ENCODE measurements at regions not wholly inside any gene's neighbourhood (a gene's known extent, or its start where the extent isn't known, plus 50 kb on each side); places are given as distances from the start of the nearest gene placed in this dataset.
"Not testable (repeated sequence)": the region's sequence is repeated elsewhere in the genome, so short reads cannot be mapped to it uniquely, and the experiment has no call there.

DNA sequence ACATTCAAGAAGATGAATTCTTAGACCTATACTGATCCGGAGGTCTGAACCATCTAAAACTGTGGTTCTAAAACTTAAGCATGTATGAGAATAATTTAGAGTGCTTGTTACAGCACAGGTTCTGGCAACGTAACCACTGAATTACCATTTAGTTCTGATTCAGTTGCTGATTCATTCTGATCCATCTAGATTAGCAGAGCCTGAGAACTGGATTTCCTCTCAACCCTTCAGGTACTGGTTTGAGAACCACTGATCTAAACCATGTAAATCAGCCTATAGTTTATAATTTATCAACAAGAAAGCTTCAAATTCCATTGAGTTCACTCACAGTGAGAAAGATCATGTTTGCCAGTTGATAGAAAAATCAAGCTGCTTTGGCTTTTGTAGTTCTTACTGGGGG, 1001.1 kb upstream of the EPHA6 start:
- Histone ChIP-seq H3K4me3 (ENCODE audit: low read length) (no peak overlapping the region), H3K36me3 (ENCODE audit: control insufficient read depth, low read depth, low read length) (no peaks in the 10 kb centered on the region), H3K27me3 (ENCODE audit: control insufficient read depth, insufficient read depth, low read length) (no peaks in the 10 kb centered on the region), H3K4me1 (ENCODE audit: control insufficient read depth, low read depth, low read length) (no peaks in the 10 kb centered on the region), H3K27ac (ENCODE audit: low read length) (no peak overlapping the region), H3K9me3 (ENCODE audit: control insufficient read depth, low read depth, low read length) (peaks cover 3% of the 10 kb centered on the region), H3K9ac (ENCODE audit: low read length) (no peak overlapping the region)

DNA sequence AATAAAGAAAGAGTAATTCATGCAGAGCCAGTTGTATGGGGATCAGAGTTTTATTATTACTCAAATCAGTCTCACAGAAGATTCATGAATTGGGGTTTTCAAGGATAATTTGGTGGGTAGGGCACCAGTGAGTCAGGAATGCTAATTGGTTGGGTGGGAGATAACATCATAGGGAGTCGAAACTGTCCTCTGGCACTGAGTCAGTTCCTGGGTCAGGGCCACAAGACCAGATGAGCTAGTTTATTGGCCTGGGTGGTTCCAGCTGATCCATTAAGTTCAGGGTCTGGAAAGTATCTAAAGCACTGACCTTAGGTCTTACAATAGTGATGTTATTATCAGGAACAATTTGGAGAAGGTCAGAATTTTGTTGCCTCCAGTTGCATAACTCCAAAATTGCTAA, 998.6 kb upstream of the EPHA6 start:
- no peaks in the 10 kb centered on the region for H3K36me3 ChIP-seq (ENCODE audit: control insufficient read depth, low read depth, low read length)
- H3K27ac ChIP-seq (ENCODE audit: low read length) = no peak overlapping the region
- no peak overlapping the region for H3K9ac ChIP-seq (ENCODE audit: low read length)
- H3K27me3 ChIP-seq (ENCODE audit: control insufficient read depth, insufficient read depth, low read length) = no peaks in the 10 kb centered on the region
- no peak overlapping the region for H3K4me3 ChIP-seq (ENCODE audit: low read length)
- peaks cover 3% of the 10 kb centered on the region for H3K9me3 ChIP-seq (ENCODE audit: control insufficient read depth, low read depth, low read length)
- H3K4me1 ChIP-seq (ENCODE audit: control insufficient read depth, low read depth, low read length) = no peaks in the 10 kb centered on the region

DNA sequence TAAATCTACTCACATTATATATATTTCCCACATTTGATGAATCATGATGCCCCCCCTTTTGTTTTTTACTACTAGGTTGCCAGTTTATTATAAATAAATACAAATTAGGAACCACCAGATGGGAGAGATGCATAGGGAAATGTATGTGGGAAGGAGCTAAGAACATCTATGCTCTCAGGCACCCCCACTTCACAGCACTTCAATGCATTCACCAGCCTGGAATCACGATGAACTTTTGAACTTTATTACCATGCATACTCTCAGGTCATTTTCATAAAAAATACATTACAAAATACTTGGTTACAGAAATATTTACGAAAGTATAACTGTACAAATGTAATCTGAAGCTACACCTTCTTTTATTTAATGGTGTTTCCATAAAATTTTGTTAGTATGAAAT, 988.0 kb upstream of the EPHA6 start:
- Histone ChIP-seq H3K4me3 (ENCODE audit: low read length) (no peak overlapping the region), H3K27ac (ENCODE audit: low read length) (no peak overlapping the region), H3K9ac (ENCODE audit: low read length) (no peak overlapping the region), H3K9me3 (ENCODE audit: control insufficient read depth, low read depth, low read length) (no peaks in the 10 kb centered on the region), H3K36me3 (ENCODE audit: control insufficient read depth, low read depth, low read length) (no peaks in the 10 kb centered on the region), H3K4me1 (ENCODE audit: control insufficient read depth, low read depth, low read length) (no peaks in the 10 kb centered on the region), H3K27me3 (ENCODE audit: control insufficient read depth, insufficient read depth, low read length) (no peaks in the 10 kb centered on the region)

DNA sequence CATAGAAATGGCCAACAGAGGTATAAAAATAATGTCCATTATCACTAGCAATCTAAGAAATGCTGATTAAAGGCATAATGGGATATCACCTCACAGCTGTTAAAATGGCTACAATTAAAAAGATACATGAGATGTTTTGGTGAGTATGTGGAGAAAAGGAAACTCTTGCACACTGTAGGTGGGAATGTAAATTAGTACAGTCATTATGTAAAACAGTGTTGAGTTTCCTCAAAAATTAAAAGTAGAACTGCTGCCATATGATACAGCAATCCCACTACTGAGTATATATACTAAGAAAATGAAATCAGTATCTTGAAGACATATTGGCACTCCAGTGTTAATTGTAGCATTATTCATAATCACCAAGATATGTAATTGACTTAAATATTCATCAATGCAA, 982.2 kb upstream of the EPHA6 start:
- Histone ChIP-seq H3K9ac (ENCODE audit: low read length) (no peak overlapping the region), H3K9me3 (ENCODE audit: control insufficient read depth, low read depth, low read length) (peaks cover 3% of the 10 kb centered on the region), H3K4me1 (ENCODE audit: control insufficient read depth, low read depth, low read length) (no peaks in the 10 kb centered on the region), H3K36me3 (ENCODE audit: control insufficient read depth, low read depth, low read length) (no peaks in the 10 kb centered on the region), H3K4me3 (ENCODE audit: low read length) (no peak overlapping the region), H3K27me3 (ENCODE audit: control insufficient read depth, insufficient read depth, low read length) (no peaks in the 10 kb centered on the region), H3K27ac (ENCODE audit: low read length) (no peak overlapping the region)

DNA sequence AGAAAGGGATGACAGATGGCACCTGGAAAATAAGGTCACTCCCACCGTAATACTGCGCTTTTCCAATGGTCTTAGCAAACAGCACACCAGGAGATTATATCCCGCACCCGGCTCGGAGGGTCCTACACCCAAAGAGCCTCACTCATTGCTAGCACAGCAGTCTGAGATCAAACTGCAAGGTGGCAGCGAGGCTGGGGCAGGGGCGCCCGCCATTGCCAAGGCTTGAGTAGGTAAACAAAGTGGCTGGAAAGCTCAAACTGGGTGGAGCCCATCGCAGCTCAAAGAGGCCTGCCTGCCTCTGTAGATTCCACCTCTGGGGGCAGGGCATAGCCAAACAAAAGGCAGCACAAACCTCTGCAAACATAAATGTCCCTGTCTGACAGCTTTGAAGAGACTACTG, 953.8 kb upstream of the EPHA6 start:
- H3K4me1 ChIP-seq (ENCODE audit: control insufficient read depth, low read depth, low read length); H3K4me3 ChIP-seq (ENCODE audit: low read length); H3K27me3 ChIP-seq (ENCODE audit: control insufficient read depth, insufficient read depth, low read length); H3K27ac ChIP-seq (ENCODE audit: low read length); H3K36me3 ChIP-seq (ENCODE audit: control insufficient read depth, low read depth, low read length); H3K9ac ChIP-seq (ENCODE audit: low read length); H3K9me3 ChIP-seq (ENCODE audit: control insufficient read depth, low read depth, low read length): not testable (repeated sequence)

DNA sequence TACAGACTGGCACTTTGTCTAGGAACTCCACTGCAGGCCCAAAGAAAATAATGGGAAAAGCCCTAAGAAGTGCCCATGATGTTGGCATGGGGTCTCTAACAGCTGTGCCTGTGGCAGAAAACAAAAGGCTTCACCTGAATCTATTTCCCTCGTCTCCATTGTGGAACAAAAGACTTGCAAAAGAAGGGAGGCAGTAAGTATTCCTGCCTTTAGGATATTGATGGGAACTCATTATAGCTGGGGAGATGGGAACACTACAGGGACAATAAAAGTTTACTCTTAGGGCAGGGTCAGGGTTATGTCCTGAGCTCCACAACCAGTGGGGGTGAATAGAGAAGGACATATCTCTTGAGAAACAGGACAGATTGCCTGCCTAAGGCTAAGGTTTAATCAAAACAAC, 930.6 kb upstream of the EPHA6 start:
- peaks cover 6% of the 10 kb centered on the region for H3K4me1 ChIP-seq (ENCODE audit: control insufficient read depth, low read depth, low read length)
- no peak overlapping the region for H3K27ac ChIP-seq (ENCODE audit: low read length)
- H3K36me3 ChIP-seq (ENCODE audit: control insufficient read depth, low read depth, low read length) = no peaks in the 10 kb centered on the region
- no peaks in the 10 kb centered on the region for H3K27me3 ChIP-seq (ENCODE audit: control insufficient read depth, insufficient read depth, low read length)
- H3K9ac ChIP-seq (ENCODE audit: low read length) = no peak overlapping the region
- no peaks in the 10 kb centered on the region for H3K9me3 ChIP-seq (ENCODE audit: control insufficient read depth, low read depth, low read length)
- H3K4me3 ChIP-seq (ENCODE audit: low read length) = no peak overlapping the region

DNA sequence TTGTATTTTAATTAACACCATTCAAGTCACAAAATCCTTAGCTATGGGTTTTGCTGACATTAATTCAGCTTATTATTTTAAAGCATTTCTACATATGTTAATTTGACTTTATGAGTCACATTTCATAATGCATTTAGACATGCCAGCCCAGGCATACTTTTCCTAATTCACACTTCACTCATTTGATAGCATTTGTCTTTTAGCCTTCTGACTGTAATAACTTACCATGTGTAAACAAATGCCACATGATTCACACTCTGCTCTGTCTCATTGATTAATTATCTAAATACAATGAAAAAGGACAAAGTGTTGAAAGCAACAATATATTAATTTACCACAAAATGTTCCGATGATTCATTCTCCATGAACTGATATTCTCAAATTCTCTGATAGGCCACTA, 927.8 kb upstream of the EPHA6 start:
- no peaks in the 10 kb centered on the region for H3K27me3 ChIP-seq (ENCODE audit: control insufficient read depth, insufficient read depth, low read length)
- H3K9ac ChIP-seq (ENCODE audit: low read length) = no peak overlapping the region
- H3K9me3 ChIP-seq (ENCODE audit: control insufficient read depth, low read depth, low read length) = no peaks in the 10 kb centered on the region
- H3K4me1 ChIP-seq (ENCODE audit: control insufficient read depth, low read depth, low read length) = peaks cover 6% of the 10 kb centered on the region
- no peak overlapping the region for H3K4me3 ChIP-seq (ENCODE audit: low read length)
- no peaks in the 10 kb centered on the region for H3K36me3 ChIP-seq (ENCODE audit: control insufficient read depth, low read depth, low read length)
- no peak overlapping the region for H3K27ac ChIP-seq (ENCODE audit: low read length)

DNA sequence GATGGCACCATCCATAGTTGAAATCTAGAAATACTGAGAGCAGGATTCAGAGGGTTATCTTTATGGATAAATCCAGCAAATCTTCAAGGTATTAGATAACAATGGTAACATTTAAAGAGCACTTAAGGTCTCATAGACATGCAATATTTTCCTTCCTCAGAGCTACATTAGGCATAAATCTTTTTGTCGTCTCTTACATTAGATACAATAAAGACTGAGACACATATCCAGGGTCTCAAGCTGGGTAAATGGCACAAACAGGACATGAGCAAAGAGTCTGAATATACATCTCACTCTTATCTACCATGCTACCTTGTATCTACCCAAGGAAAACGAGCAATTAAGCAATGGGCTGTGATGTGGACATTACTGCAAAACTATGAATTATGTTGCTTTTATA, 927.3 kb upstream of the EPHA6 start:
- Histone ChIP-seq H3K4me1 (ENCODE audit: control insufficient read depth, low read depth, low read length) (peaks cover 6% of the 10 kb centered on the region), H3K27ac (ENCODE audit: low read length) (no peak overlapping the region), H3K36me3 (ENCODE audit: control insufficient read depth, low read depth, low read length) (no peaks in the 10 kb centered on the region), H3K27me3 (ENCODE audit: control insufficient read depth, insufficient read depth, low read length) (no peaks in the 10 kb centered on the region), H3K9me3 (ENCODE audit: control insufficient read depth, low read depth, low read length) (no peaks in the 10 kb centered on the region), H3K4me3 (ENCODE audit: low read length) (no peak overlapping the region), H3K9ac (ENCODE audit: low read length) (no peak overlapping the region)

DNA sequence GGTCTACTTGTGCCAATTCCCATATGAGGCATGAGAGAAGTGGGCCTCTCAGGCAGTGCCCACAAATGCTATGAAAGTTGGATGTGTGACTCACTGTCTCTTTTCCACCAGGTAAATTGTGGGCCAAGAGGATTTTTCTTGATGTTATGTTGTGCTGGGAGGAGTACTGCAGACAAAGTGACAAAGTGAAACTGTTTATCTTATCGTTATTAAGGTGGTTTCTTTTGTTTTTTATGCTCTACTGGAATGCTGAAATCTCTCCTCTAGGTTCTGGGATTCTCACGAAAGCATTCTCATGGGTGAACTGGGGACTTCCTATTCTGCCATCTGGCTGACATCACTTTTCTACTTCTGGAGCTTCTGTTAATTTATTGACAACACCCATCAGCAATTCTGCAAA, 919.6 kb upstream of the EPHA6 start:
- H3K4me1 ChIP-seq (ENCODE audit: control insufficient read depth, low read depth, low read length) = no peaks in the 10 kb centered on the region
- no peaks in the 10 kb centered on the region for H3K27me3 ChIP-seq (ENCODE audit: control insufficient read depth, insufficient read depth, low read length)
- H3K27ac ChIP-seq (ENCODE audit: low read length) = no peak overlapping the region
- H3K9ac ChIP-seq (ENCODE audit: low read length) = no peak overlapping the region
- no peaks in the 10 kb centered on the region for H3K9me3 ChIP-seq (ENCODE audit: control insufficient read depth, low read depth, low read length)
- no peak overlapping the region for H3K4me3 ChIP-seq (ENCODE audit: low read length)
- H3K36me3 ChIP-seq (ENCODE audit: control insufficient read depth, low read depth, low read length) = no peaks in the 10 kb centered on the region

DNA sequence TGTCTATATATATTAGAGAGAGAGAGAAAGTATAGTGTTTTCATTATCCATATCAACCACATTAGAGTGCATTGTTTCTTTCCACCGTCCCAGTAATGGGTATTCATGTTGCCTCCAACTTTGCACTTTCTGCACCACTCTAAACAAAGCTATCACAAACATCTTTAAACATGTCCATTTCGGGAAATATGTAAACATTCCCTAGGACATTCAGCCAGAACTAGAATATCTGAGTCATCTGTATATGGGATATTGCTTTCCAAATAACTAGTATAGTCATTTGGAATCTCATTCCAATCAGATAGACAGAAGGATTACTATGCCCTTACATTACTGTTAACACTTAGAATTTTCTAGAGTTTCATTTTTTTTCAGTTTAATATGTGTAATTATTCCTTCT, 914.9 kb upstream of the EPHA6 start:
- no peaks in the 10 kb centered on the region for H3K9me3 ChIP-seq (ENCODE audit: control insufficient read depth, low read depth, low read length)
- H3K27ac ChIP-seq (ENCODE audit: low read length) = no peak overlapping the region
- no peak overlapping the region for H3K9ac ChIP-seq (ENCODE audit: low read length)
- no peak overlapping the region for H3K4me3 ChIP-seq (ENCODE audit: low read length)
- no peaks in the 10 kb centered on the region for H3K27me3 ChIP-seq (ENCODE audit: control insufficient read depth, insufficient read depth, low read length)
- H3K4me1 ChIP-seq (ENCODE audit: control insufficient read depth, low read depth, low read length) = no peaks in the 10 kb centered on the region
- no peaks in the 10 kb centered on the region for H3K36me3 ChIP-seq (ENCODE audit: control insufficient read depth, low read depth, low read length)

DNA sequence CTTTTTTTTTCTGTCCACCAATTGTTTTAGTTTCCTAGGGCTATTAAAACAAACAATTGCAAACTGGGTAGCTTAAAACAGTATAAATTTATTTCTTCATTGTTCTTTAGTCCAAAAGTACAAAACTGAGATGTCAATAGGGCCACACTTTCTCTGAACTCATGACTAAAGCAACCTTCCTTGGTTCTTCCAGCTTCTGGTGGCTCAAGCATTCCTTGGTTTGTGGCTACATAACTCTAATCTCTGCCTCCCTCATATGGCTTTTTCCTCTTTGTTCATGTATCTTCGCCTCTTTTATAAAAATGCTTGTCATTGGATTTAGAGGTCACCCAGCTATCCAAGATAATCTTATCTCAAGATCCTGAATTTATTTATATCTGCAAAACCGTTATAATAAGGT, 914.5 kb upstream of the EPHA6 start:
- H3K36me3 ChIP-seq (ENCODE audit: control insufficient read depth, low read depth, low read length) = no peaks in the 10 kb centered on the region
- no peaks in the 10 kb centered on the region for H3K4me1 ChIP-seq (ENCODE audit: control insufficient read depth, low read depth, low read length)
- H3K27ac ChIP-seq (ENCODE audit: low read length) = no peak overlapping the region
- no peaks in the 10 kb centered on the region for H3K27me3 ChIP-seq (ENCODE audit: control insufficient read depth, insufficient read depth, low read length)
- H3K9me3 ChIP-seq (ENCODE audit: control insufficient read depth, low read depth, low read length) = no peaks in the 10 kb centered on the region
- no peak overlapping the region for H3K9ac ChIP-seq (ENCODE audit: low read length)
- no peak overlapping the region for H3K4me3 ChIP-seq (ENCODE audit: low read length)

DNA sequence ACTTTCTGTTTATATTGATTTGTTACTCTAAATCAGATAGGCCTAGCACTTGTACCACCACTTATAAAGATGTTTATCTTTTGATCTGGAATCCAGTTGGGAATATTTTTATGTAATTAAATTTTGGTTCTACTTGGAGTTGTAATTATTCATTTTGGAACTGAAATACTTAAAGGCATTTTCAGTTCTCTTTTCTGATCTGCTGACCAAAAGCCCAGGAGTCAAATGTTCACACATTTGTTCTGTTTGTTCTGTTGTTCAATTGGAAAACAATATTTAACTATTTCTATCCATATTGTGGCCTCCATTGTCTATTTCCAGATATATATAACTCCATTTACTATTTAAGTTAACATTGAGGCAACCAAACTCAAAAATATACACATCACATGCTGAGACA, 912.4 kb upstream of the EPHA6 start:
- Histone ChIP-seq H3K4me1 (ENCODE audit: control insufficient read depth, low read depth, low read length) (no peaks in the 10 kb centered on the region), H3K27ac (ENCODE audit: low read length) (no peak overlapping the region), H3K9ac (ENCODE audit: low read length) (no peak overlapping the region), H3K4me3 (ENCODE audit: low read length) (no peak overlapping the region), H3K9me3 (ENCODE audit: control insufficient read depth, low read depth, low read length) (no peaks in the 10 kb centered on the region), H3K36me3 (ENCODE audit: control insufficient read depth, low read depth, low read length) (no peaks in the 10 kb centered on the region), H3K27me3 (ENCODE audit: control insufficient read depth, insufficient read depth, low read length) (no peaks in the 10 kb centered on the region)

DNA sequence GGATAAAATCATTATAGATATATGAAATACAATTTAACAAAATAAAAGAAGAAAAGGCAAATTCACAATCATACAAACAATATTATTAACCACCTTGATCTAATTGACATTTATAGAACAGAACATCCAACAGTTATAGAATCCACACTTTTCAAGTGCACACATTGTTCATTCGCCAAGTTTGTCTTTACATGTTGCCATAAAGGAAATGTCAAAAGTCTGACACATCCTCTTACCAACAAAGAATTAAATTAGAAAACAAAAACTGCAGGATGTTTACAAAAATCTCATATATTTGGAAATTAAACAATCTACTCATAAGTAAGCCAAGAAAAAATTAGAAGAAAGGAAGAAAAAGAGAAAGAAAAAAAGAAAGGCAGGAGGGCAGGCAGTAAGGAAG, 909.2 kb upstream of the EPHA6 start:
- Histone ChIP-seq H3K4me1 (ENCODE audit: control insufficient read depth, low read depth, low read length) (no peaks in the 10 kb centered on the region), H3K27me3 (ENCODE audit: control insufficient read depth, insufficient read depth, low read length) (no peaks in the 10 kb centered on the region), H3K4me3 (ENCODE audit: low read length) (no peak overlapping the region), H3K36me3 (ENCODE audit: control insufficient read depth, low read depth, low read length) (no peaks in the 10 kb centered on the region), H3K9me3 (ENCODE audit: control insufficient read depth, low read depth, low read length) (no peaks in the 10 kb centered on the region), H3K9ac (ENCODE audit: low read length) (no peak overlapping the region), H3K27ac (ENCODE audit: low read length) (no peak overlapping the region)

Data from iPS-18a (cell line).